GM23338 (cell line): ENCODE measurements at regions not wholly inside any gene's neighbourhood (a gene's known extent, or its start where the extent isn't known, plus 50 kb on each side); places are given as distances from the start of the nearest gene placed in this dataset.

ENCODE experiments used
- ATAC-seq: fragments of 200-7000 bp; cut with Tn5 transposase; 3 replicates; pipeline ENCODE4 v1.9.1; 2020
- DNase-seq: peaks from one replicate; pipeline ENCODE4 v3.0.0-alpha.2; 2015; ENCODE audit warnings: low spot score
- H2AFZ ChIP-seq: fragments of 200-600 bp; sonication (generic); 2 replicates; pipeline ENCODE4 v1.8.0; 2016; ENCODE audit warnings: antibody characterized with exemption, mild to moderate bottlenecking, moderate library complexity
- H3F3A ChIP-seq: fragments of 200-600 bp; sonication (generic); replicated peaks from 2 replicates; pipeline ENCODE4 v1.8.0; 2017; ENCODE audit warnings: antibody characterized with exemption, mixed run types, low read depth
- H3K27ac ChIP-seq: fragments of 200-600 bp; sonication (generic); 2 replicates; pipeline ENCODE4 v1.6.1; 2016; ENCODE audit warnings: low read depth
- H3K27me3 ChIP-seq: fragments of 200-600 bp; sonication (generic); 2 replicates; pipeline ENCODE4 v1.8.0; 2016; ENCODE audit warnings: mild to moderate bottlenecking, mixed run types, moderate library complexity; ENCODE audit not compliant: insufficient read depth
- H3K36me3 ChIP-seq: fragments of 200-600 bp; sonication (generic); 2 replicates; pipeline ENCODE4 v1.8.0; 2016; ENCODE audit warnings: mild to moderate bottlenecking; ENCODE audit not compliant: insufficient read depth
- H3K4me1 ChIP-seq: fragments of 200-600 bp; sonication (generic); 2 replicates; pipeline ENCODE4 v1.8.0; 2016; ENCODE audit warnings: mild to moderate bottlenecking, moderate library complexity; ENCODE audit not compliant: insufficient read depth
- H3K4me2 ChIP-seq: fragments of 200-600 bp; sonication (generic); 2 replicates; pipeline ENCODE4 v1.7.1; 2017; ENCODE audit warnings: mixed run types
- H3K4me3 ChIP-seq: fragments of 200-600 bp; sonication (generic); 2 replicates; pipeline ENCODE4 v1.6.1; 2016; ENCODE audit warnings: mixed run types
- H3K79me2 ChIP-seq: fragments of 200-600 bp; sonication (generic); replicated peaks from 2 replicates; pipeline ENCODE4 v1.8.0; 2017; ENCODE audit warnings: mild to moderate bottlenecking; ENCODE audit not compliant: insufficient read depth
- H3K9me2 ChIP-seq: fragments of 200-600 bp; sonication (generic); 2 replicates; pipeline ENCODE4 v1.8.0; 2017; ENCODE audit not compliant: insufficient read depth
- H4K20me1 ChIP-seq: fragments of 200-600 bp; sonication (generic); replicated peaks from 2 replicates; pipeline ENCODE4 v1.8.0; 2017; ENCODE audit warnings: mild to moderate bottlenecking; ENCODE audit not compliant: insufficient read depth
- H3K27ac Mint-ChIP-seq: 2 replicates; pipeline ENCODE4 v1.8.0; 2020; ENCODE audit warnings: inconsistent platforms, mild to moderate bottlenecking, moderate library complexity, mixed read lengths
- H3K27me3 Mint-ChIP-seq: 3 replicates; pipeline ENCODE4 v1.8.0; 2022; ENCODE audit warnings: low read depth, mild to moderate bottlenecking, moderate library complexity, mixed read lengths, inconsistent platforms; ENCODE audit not compliant: insufficient read depth, poor library complexity
- H3K36me3 Mint-ChIP-seq: 3 replicates; pipeline ENCODE4 v1.8.0; 2021; ENCODE audit warnings: low read depth, mild to moderate bottlenecking, inconsistent platforms, moderate library complexity, mixed read lengths
- H3K4me1 Mint-ChIP-seq: 3 replicates; pipeline ENCODE4 v1.8.0; 2020; ENCODE audit warnings: mild to moderate bottlenecking, inconsistent platforms, mixed read lengths
- H3K4me3 Mint-ChIP-seq: 3 replicates; pipeline ENCODE4 v1.8.0; 2021; ENCODE audit warnings: moderate library complexity, mild to moderate bottlenecking, inconsistent platforms, mixed read lengths
- H3K9me3 Mint-ChIP-seq: 3 replicates; pipeline ENCODE4 v1.8.0; 2020; ENCODE audit warnings: moderate library complexity, mild to moderate bottlenecking, inconsistent platforms, mixed read lengths
- CREB1 ChIP-seq: fragments of 250-450 bp; sonication (Bioruptor Pico); IDR thresholded peaks from 2 replicates; pipeline ENCODE4 v1.5.0; 2020; ENCODE audit warnings: low read depth, mild to moderate bottlenecking, moderate library complexity
- EZH2 ChIP-seq: fragments of 200-600 bp; sonication (generic); IDR thresholded peaks from one replicate; pipeline ENCODE4 v1.8.0; 2017; ENCODE audit warnings: antibody characterized with exemption, mild to moderate bottlenecking, low read depth; ENCODE audit not compliant: unreplicated experiment
- POLR2AphosphoS5 ChIP-seq: IDR thresholded peaks from 2 replicates; pipeline ENCODE4 v1.6.1; 2016; ENCODE audit warnings: antibody characterized with exemption, low read depth
- STAT1 ChIP-seq: IDR thresholded peaks from one replicate; pipeline ENCODE4 v1.6.1; 2016; ENCODE audit warnings: antibody characterized with exemption; ENCODE audit not compliant: unreplicated experiment
- ZNF114 ChIP-seq: fragments of 250-450 bp; sonication (Bioruptor Pico); IDR thresholded peaks from 2 replicates; pipeline ENCODE4 v1.5.0; 2020; ENCODE audit warnings: mild to moderate bottlenecking, moderate library complexity
- ZNF331 ChIP-seq: fragments of 250-450 bp; sonication (Bioruptor Pico); IDR thresholded peaks from 2 replicates; pipeline ENCODE4 v1.5.0; 2020; ENCODE audit warnings: low read depth, mild to moderate bottlenecking, moderate library complexity
- TF ChIP-seq, protein P1 (sequence below): IDR thresholded peaks from 2 replicates; pipeline ENCODE4 v1.6.1; 2016; ENCODE audit warnings: antibody characterized with exemption
- TF ChIP-seq, protein P2 (sequence below), 2 experiments: fragments of 200-600 bp in 1 of 2; sonication (generic) in 1 of 2; conservative IDR thresholded peaks; 2 replicates each; pipeline versions ENCODE4 v1.5.1 to v1.6.1; 2016 to 2017; ENCODE audit warnings: antibody characterized with exemption in 2 of 2, low read depth in 2 of 2, mild to moderate bottlenecking in 2 of 2, moderate library complexity in 1 of 2
- TF ChIP-seq, protein P3 (sequence below): fragments of 250-450 bp; sonication (Bioruptor Pico); IDR thresholded peaks from 2 replicates; pipeline ENCODE4 v1.5.0; 2020; ENCODE audit warnings: mild to moderate bottlenecking, moderate library complexity
- TF ChIP-seq, protein P4 (sequence below): IDR thresholded peaks from one replicate; pipeline ENCODE4 v1.6.1; 2018; ENCODE audit warnings: antibody characterized with exemption; ENCODE audit not compliant: unreplicated experiment

DNA sequence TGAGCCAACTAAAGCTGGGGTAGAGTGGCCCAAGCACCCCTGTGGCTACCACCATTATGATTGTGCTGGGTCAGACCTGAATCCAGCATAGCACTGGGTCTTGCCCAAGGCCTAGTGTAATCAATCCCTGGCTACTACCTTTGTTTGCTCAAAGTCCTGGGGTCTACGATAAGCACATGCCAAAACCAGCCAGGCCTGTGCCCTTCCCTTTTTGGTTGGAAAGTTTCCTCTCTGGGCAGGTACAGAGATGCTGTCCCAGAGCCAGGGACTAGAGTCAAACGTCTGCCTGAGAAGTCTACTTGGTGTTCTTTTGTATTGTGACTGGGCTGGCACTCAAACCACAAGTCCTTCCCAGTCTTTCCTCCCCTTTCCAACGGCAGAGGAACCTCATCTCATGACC is 371.5 kb upstream of the MAGEC2 start:
- ATAC-seq, result no peak

DNA sequence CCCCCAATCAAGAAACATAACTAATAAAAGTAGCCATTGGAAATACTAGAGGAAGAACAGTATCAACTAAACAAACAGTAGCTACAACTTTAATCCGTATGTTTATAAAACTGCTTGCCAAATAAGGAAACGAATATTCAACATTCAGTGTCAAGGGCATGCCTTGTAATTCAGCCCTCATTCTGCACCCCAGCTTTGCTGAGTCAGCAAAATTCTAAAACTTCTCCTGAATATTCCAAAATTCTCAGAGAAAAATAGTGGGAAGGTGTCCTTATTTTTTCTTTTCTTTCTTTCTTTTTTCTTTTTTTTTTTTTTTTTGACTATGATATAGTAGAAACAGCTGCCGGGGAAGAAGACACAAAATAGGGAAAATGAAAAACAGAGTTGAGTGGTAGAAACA is 344.8 kb upstream of the MAGEC2 start:
- Histone ChIP-seq H3K36me3 (no peaks in the 10 kb centered on the region), H3K4me2 (no peak overlapping the region), H2AFZ (no peak overlapping the region), H3K27ac (no peak overlapping the region), H3K4me1 (no peaks in the 10 kb centered on the region; the same call in 1 of the 2 replicates), H4K20me1 (no peaks in the 10 kb centered on the region), H3F3A (no peaks in the 10 kb centered on the region), H3K9me2 (no peaks in the 10 kb centered on the region), H3K79me2 (no peaks in the 10 kb centered on the region), H3K4me3 (no peak overlapping the region), H3K27me3 (no peaks in the 10 kb centered on the region)
- H3K27me3 Mint-ChIP-seq, result no peaks in the 10 kb centered on the region
- peak overlapping the region; percentile 31; the same call in 1 of the 2 replicates for H3K27ac Mint-ChIP-seq
- no peaks in the 10 kb centered on the region for H3K4me1 Mint-ChIP-seq
- TF ChIP-seq, protein P1, sequence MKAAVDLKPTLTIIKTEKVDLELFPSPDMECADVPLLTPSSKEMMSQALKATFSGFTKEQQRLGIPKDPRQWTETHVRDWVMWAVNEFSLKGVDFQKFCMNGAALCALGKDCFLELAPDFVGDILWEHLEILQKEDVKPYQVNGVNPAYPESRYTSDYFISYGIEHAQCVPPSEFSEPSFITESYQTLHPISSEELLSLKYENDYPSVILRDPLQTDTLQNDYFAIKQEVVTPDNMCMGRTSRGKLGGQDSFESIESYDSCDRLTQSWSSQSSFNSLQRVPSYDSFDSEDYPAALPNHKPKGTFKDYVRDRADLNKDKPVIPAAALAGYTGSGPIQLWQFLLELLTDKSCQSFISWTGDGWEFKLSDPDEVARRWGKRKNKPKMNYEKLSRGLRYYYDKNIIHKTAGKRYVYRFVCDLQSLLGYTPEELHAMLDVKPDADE, result no peak
- TF ChIP-seq, protein P2, sequence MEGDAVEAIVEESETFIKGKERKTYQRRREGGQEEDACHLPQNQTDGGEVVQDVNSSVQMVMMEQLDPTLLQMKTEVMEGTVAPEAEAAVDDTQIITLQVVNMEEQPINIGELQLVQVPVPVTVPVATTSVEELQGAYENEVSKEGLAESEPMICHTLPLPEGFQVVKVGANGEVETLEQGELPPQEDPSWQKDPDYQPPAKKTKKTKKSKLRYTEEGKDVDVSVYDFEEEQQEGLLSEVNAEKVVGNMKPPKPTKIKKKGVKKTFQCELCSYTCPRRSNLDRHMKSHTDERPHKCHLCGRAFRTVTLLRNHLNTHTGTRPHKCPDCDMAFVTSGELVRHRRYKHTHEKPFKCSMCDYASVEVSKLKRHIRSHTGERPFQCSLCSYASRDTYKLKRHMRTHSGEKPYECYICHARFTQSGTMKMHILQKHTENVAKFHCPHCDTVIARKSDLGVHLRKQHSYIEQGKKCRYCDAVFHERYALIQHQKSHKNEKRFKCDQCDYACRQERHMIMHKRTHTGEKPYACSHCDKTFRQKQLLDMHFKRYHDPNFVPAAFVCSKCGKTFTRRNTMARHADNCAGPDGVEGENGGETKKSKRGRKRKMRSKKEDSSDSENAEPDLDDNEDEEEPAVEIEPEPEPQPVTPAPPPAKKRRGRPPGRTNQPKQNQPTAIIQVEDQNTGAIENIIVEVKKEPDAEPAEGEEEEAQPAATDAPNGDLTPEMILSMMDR (conservative IDR thresholded peaks at IDR 0.05; ENCODE audit: low read depth in 2 of 2), result no peak
- TF ChIP-seq, protein P3, sequence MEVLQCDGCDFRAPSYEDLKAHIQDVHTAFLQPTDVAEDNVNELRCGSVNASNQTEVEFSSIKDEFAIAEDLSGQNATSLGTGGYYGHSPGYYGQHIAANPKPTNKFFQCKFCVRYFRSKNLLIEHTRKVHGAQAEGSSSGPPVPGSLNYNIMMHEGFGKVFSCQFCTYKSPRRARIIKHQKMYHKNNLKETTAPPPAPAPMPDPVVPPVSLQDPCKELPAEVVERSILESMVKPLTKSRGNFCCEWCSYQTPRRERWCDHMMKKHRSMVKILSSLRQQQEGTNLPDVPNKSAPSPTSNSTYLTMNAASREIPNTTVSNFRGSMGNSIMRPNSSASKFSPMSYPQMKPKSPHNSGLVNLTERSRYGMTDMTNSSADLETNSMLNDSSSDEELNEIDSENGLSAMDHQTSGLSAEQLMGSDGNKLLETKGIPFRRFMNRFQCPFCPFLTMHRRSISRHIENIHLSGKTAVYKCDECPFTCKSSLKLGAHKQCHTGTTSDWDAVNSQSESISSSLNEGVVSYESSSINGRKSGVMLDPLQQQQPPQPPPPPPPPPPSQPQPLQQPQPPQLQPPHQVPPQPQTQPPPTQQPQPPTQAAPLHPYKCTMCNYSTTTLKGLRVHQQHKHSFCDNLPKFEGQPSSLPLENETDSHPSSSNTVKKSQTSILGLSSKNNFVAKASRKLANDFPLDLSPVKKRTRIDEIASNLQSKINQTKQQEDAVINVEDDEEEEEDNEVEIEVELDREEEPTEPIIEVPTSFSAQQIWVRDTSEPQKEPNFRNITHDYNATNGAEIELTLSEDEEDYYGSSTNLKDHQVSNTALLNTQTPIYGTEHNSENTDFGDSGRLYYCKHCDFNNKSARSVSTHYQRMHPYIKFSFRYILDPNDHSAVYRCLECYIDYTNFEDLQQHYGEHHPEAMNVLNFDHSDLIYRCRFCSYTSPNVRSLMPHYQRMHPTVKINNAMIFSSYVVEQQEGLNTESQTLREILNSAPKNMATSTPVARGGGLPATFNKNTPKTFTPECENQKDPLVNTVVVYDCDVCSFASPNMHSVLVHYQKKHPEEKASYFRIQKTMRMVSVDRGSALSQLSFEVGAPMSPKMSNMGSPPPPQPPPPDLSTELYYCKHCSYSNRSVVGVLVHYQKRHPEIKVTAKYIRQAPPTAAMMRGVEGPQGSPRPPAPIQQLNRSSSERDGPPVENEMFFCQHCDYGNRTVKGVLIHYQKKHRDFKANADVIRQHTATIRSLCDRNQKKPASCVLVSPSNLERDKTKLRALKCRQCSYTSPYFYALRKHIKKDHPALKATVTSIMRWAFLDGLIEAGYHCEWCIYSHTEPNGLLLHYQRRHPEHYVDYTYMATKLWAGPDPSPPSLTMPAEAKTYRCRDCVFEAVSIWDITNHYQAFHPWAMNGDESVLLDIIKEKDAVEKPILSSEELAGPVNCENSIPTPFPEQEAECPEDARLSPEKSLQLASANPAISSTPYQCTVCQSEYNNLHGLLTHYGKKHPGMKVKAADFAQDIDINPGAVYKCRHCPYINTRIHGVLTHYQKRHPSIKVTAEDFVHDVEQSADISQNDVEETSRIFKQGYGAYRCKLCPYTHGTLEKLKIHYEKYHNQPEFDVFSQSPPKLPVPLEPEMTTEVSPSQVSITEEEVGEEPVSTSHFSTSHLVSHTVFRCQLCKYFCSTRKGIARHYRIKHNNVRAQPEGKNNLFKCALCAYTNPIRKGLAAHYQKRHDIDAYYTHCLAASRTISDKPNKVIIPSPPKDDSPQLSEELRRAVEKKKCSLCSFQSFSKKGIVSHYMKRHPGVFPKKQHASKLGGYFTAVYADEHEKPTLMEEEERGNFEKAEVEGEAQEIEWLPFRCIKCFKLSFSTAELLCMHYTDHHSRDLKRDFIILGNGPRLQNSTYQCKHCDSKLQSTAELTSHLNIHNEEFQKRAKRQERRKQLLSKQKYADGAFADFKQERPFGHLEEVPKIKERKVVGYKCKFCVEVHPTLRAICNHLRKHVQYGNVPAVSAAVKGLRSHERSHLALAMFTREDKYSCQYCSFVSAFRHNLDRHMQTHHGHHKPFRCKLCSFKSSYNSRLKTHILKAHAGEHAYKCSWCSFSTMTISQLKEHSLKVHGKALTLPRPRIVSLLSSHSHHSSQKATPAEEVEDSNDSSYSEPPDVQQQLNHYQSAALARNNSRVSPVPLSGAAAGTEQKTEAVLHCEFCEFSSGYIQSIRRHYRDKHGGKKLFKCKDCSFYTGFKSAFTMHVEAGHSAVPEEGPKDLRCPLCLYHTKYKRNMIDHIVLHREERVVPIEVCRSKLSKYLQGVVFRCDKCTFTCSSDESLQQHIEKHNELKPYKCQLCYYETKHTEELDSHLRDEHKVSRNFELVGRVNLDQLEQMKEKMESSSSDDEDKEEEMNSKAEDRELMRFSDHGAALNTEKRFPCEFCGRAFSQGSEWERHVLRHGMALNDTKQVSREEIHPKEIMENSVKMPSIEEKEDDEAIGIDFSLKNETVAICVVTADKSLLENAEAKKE (CRISPR knock-in tag), result no peak
- TF ChIP-seq EZH2, result no peak
- TF ChIP-seq, protein P4, sequence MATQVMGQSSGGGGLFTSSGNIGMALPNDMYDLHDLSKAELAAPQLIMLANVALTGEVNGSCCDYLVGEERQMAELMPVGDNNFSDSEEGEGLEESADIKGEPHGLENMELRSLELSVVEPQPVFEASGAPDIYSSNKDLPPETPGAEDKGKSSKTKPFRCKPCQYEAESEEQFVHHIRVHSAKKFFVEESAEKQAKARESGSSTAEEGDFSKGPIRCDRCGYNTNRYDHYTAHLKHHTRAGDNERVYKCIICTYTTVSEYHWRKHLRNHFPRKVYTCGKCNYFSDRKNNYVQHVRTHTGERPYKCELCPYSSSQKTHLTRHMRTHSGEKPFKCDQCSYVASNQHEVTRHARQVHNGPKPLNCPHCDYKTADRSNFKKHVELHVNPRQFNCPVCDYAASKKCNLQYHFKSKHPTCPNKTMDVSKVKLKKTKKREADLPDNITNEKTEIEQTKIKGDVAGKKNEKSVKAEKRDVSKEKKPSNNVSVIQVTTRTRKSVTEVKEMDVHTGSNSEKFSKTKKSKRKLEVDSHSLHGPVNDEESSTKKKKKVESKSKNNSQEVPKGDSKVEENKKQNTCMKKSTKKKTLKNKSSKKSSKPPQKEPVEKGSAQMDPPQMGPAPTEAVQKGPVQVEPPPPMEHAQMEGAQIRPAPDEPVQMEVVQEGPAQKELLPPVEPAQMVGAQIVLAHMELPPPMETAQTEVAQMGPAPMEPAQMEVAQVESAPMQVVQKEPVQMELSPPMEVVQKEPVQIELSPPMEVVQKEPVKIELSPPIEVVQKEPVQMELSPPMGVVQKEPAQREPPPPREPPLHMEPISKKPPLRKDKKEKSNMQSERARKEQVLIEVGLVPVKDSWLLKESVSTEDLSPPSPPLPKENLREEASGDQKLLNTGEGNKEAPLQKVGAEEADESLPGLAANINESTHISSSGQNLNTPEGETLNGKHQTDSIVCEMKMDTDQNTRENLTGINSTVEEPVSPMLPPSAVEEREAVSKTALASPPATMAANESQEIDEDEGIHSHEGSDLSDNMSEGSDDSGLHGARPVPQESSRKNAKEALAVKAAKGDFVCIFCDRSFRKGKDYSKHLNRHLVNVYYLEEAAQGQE, result no peak
- no peak for TF ChIP-seq STAT1
- no peak for TF ChIP-seq ZNF114 (CRISPR knock-in tag)
- TF ChIP-seq ZNF331 (CRISPR knock-in tag), result no peak
- no peak for TF ChIP-seq CREB1 (CRISPR knock-in tag)
- H3K4me3 Mint-ChIP-seq, result no peak overlapping the region
- no peak for DNase-seq
- ATAC-seq, result no peak
- H3K9me3 Mint-ChIP-seq, result peaks cover 3% of the 10 kb centered on the region; the same call in 2 of the 3 replicates
- no peaks in the 10 kb centered on the region; the same call in 2 of the 3 replicates for H3K36me3 Mint-ChIP-seq

More for the DNA sequence above, 371.5 kb upstream of the MAGEC2 start:
- H3K4me1 Mint-ChIP-seq, result no peaks in the 10 kb centered on the region
- Histone ChIP-seq H3K4me2 (no peak overlapping the region), H4K20me1 (no peaks in the 10 kb centered on the region), H3K27ac (no peak overlapping the region), H3K36me3 (no peaks in the 10 kb centered on the region; the same call in 1 of the 2 replicates), H3K9me2 (no peaks in the 10 kb centered on the region), H3K27me3 (no peaks in the 10 kb centered on the region), H2AFZ (no peak overlapping the region), H3K79me2 (no peaks in the 10 kb centered on the region), H3F3A (no peaks in the 10 kb centered on the region), H3K4me3 (no peak overlapping the region), H3K4me1 (no peaks in the 10 kb centered on the region)
- peaks cover 7% of the 10 kb centered on the region; the same call in 2 of the 3 replicates for H3K36me3 Mint-ChIP-seq
- no peak for DNase-seq
- H3K27me3 Mint-ChIP-seq, result no peaks in the 10 kb centered on the region
- H3K4me3 Mint-ChIP-seq, result no peak overlapping the region
- H3K9me3 Mint-ChIP-seq, result peaks cover 20% of the 10 kb centered on the region
- H3K27ac Mint-ChIP-seq, result no peak overlapping the region
- TF ChIP-seq POLR2AphosphoS5 (no peak), EZH2 (no peak)
